Activated CD4-positive, alpha-beta T cell treated with anti-CD3 and anti-CD28 coated beads, Interleukin-2, amount 10 ng/mL, durations not matched to agents 24 days and 14 days (primary cell): ENCODE measurements at regions not wholly inside any gene's neighbourhood (a gene's known extent, or its start where the extent isn't known, plus 50 kb on each side); places are given as distances from the start of the nearest gene placed in this dataset.

Experiments
- DNase-seq: peaks from one replicate; pipeline ENCODE4 v3.0.0; 2022
- H3K27ac Mint-ChIP-seq: one replicate; pipeline ENCODE4 v1.8.0; 2022; ENCODE audit warnings: mild to moderate bottlenecking, mixed read lengths
- H3K27me3 Mint-ChIP-seq: one replicate; pipeline ENCODE4 v1.8.0; 2022; ENCODE audit warnings: mixed read lengths
- H3K36me3 Mint-ChIP-seq: one replicate; pipeline ENCODE4 v1.8.0; 2022; ENCODE audit warnings: low read depth, mild to moderate bottlenecking, mixed read lengths
- H3K4me1 Mint-ChIP-seq: one replicate; pipeline ENCODE4 v1.8.0; 2021; ENCODE audit warnings: mixed read lengths
- H3K4me3 Mint-ChIP-seq: one replicate; pipeline ENCODE4 v1.8.0; 2022; ENCODE audit warnings: mild to moderate bottlenecking, moderate library complexity, mixed read lengths
- H3K9me3 Mint-ChIP-seq: one replicate; pipeline ENCODE4 v1.8.0; 2021; ENCODE audit warnings: mixed read lengths
- intact Hi-C: fragments of 100-400 bp; cut with micrococcal nuclease; formaldehyde crosslinking; loops from one replicate; pipeline ENCODE4 v1.15.1; 2023

DNA sequence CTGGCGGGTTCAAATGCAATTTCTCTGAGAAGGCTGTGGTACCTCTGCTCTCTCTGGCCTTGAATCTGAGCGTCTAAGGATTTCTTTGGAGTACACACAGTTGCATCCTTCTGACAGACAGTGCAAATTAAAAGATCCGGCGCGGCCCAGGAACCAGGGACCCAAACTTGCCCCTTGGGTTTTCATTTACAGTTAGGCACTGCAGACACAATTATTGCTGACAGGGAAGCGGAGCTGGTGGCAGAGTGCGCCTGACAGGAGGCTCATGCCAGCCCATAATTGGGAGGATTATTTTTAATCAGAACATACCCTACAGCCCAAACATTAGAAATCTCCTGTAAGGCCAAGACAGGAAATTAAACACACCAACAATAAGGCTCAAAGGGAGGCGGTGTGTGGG is 1023.4 kb upstream of the RBFOX1 start:
- Mint-ChIP-seq H3K36me3 (no peaks in the 10 kb centered on the region), H3K9me3 (peaks cover 6% of the 10 kb centered on the region), H3K4me3 (no peak overlapping the region), H3K27me3 (no peaks in the 10 kb centered on the region), H3K4me1 (no peaks in the 10 kb centered on the region), H3K27ac (no peak overlapping the region)
- intact Hi-C loops: no loop called here
- DNase-seq: no peak

- intact Hi-C loops: no loop called here
- Mint-ChIP-seq H3K27ac (no peak overlapping the region), H3K27me3 (no peaks in the 10 kb centered on the region), H3K36me3 (no peaks in the 10 kb centered on the region), H3K4me3 (no peak overlapping the region), H3K4me1 (no peaks in the 10 kb centered on the region), H3K9me3 (peaks cover 7% of the 10 kb centered on the region)
- DNase-seq: no peak
Observed at GRCh38 chr16:6308176-6308575, 1024.5 kb upstream of the RBFOX1 start.

DNA sequence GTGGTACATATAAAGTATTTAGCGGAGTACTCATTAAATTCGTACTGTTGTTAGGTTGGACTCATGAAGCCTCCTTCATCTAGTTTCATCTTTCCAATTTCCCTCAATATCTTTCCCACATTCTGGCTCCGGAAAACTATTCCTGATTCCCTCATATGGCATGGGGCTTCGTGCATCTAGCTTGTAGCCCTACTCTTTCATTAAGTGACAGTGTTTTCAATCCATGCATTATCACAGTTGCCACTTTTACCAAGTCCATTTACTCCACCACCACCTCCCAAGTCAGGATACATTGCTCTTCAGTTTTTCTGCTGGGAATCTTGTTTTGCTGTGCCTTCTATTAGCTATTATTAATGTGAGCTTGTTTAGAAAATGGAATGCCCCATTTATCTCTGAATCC is 1032.1 kb upstream of the RBFOX1 start:
- Mint-ChIP-seq H3K36me3 (no peaks in the 10 kb centered on the region), H3K4me3 (no peak overlapping the region), H3K9me3 (peaks cover 7% of the 10 kb centered on the region), H3K27ac (no peak overlapping the region), H3K4me1 (no peaks in the 10 kb centered on the region), H3K27me3 (no peaks in the 10 kb centered on the region)
- intact Hi-C loops: no loop called here
- DNase-seq: no peak

DNA sequence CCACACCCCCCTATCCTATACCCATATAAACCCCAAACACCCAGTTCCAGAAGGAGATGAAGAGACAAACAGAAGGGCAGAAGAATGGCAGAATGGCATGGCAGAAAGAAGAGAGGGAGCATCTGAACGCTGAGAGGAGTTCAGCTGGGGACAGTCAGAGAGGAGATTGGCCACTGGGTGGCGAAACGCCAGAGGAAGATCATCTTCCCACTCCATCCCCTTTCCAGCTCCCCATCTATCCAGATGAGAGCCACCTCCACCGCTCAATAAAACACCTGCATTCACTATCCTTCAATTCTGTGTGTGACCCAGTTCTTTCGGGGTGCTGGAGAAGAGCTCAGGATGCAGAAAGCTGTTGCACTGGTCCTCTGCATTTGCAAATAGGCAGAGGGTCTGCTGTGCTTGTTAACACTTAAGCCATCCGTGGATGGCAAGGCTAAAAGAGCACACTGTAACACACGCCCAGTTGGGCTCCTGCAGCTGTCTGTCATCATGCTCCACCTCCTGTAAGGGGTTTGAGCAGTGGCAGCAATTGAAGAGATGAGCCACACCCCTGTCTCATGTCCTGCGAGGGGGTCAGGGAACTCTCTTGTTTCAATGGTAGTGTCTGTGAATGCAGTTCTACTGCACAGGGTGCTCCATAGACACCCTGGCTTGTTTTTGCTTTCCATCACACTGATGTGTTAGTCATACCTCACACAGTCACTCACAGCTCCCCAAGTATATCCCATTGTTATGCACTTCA is 1034.8 kb upstream of the RBFOX1 start:
- no peak overlapping the region for H3K4me3 Mint-ChIP-seq
- DNase-seq: no peak
- no peak overlapping the region for H3K27ac Mint-ChIP-seq
- intact Hi-C loops: no loop called here
- no peaks in the 10 kb centered on the region for H3K27me3 Mint-ChIP-seq
- no peaks in the 10 kb centered on the region for H3K36me3 Mint-ChIP-seq
- peaks cover 7% of the 10 kb centered on the region for H3K9me3 Mint-ChIP-seq
- no peaks in the 10 kb centered on the region for H3K4me1 Mint-ChIP-seq

DNA sequence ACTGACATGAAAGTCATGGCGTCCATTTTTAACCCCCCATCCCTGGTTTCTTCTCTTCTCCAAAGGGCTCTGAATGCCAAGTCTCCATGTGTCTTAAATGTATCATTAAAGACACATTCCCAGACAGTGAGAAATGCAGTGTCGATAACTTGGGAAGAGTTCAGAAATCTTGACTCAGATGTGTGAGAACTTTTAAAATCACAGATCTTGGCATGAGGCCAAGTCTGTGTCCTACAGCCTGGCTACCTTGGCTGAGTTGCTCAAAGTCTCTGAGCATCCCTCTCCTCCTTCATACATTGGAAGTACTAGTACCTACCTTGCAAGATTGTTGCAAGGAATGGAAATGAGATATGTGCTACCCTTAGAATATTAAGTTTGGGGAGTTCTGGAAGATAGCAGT is 1046.5 kb upstream of the RBFOX1 start:
- Mint-ChIP-seq H3K36me3 (no peaks in the 10 kb centered on the region), H3K9me3 (peaks cover 10% of the 10 kb centered on the region), H3K4me1 (no peaks in the 10 kb centered on the region), H3K4me3 (no peak overlapping the region), H3K27ac (no peak overlapping the region), H3K27me3 (no peaks in the 10 kb centered on the region)
- intact Hi-C loops: no loop called here
- no peak for DNase-seq

DNA sequence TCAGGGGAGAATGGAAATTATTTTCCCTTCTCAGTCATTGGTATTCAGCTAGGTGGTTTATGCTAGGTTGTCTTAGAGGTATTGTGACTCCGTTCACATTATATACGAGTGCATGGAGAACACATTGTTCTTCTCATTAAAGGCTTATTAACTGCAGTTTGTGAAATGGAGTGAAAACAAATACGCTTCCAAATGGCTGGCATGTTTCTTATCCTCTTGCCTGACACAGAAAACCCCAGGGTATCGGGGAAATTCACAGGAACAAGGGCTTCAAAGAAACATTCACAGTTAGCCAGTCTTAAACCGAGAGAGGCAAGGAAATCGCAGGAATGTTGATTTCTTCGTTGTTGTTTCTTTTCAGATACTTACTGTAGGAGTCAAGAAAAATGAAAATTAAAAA is 1047.9 kb upstream of the RBFOX1 start:
- DNase-seq: no peak
- intact Hi-C loops: no loop called here
- H3K9me3 Mint-ChIP-seq: peaks cover 8% of the 10 kb centered on the region
- no peak overlapping the region for H3K4me3 Mint-ChIP-seq
- H3K27ac Mint-ChIP-seq: no peak overlapping the region
- no peaks in the 10 kb centered on the region for H3K27me3 Mint-ChIP-seq
- no peaks in the 10 kb centered on the region for H3K4me1 Mint-ChIP-seq
- H3K36me3 Mint-ChIP-seq: no peaks in the 10 kb centered on the region

GRCh38 chr16:6281994-6282393 is 1050.7 kb upstream of the RBFOX1 start:
- Mint-ChIP-seq H3K27ac (no peak overlapping the region), H3K27me3 (no peaks in the 10 kb centered on the region), H3K9me3 (peaks cover 9% of the 10 kb centered on the region), H3K4me1 (no peaks in the 10 kb centered on the region), H3K36me3 (no peaks in the 10 kb centered on the region), H3K4me3 (no peak overlapping the region)
- intact Hi-C loops: no loop called here
- no peak for DNase-seq

GRCh38 chr16:6281274-6281673 is 1051.4 kb upstream of the RBFOX1 start:
- no peak for DNase-seq
- intact Hi-C loops: no loop called here
- Mint-ChIP-seq H3K9me3 (peaks cover 9% of the 10 kb centered on the region), H3K27ac (no peak overlapping the region), H3K4me1 (no peaks in the 10 kb centered on the region), H3K27me3 (no peaks in the 10 kb centered on the region), H3K36me3 (no peaks in the 10 kb centered on the region), H3K4me3 (no peak overlapping the region)

DNA sequence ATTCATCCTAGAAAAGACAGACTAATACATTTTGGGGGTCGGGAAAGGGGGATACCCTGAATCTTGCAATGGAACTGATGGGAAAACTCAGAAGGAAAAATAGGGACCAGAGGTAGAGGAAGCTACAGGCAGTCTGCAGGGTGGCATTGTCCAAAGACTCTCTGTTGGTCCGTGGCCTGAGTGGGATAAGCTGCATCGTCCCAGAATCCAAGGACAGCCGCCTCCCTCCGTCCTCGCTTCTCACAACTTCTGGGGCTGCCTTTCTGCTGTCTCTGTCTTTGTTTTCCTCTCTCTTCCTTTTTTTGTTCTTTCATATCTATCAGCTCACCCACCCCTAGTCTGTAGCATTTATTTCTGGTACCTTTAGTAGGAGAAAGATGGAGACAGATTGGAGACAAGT is 1052.6 kb upstream of the RBFOX1 start:
- Mint-ChIP-seq H3K4me1 (no peaks in the 10 kb centered on the region), H3K27me3 (no peaks in the 10 kb centered on the region), H3K27ac (no peak overlapping the region), H3K36me3 (no peaks in the 10 kb centered on the region), H3K4me3 (no peak overlapping the region), H3K9me3 (peaks cover 3% of the 10 kb centered on the region)
- intact Hi-C loops: no loop called here
- DNase-seq: no peak

DNA sequence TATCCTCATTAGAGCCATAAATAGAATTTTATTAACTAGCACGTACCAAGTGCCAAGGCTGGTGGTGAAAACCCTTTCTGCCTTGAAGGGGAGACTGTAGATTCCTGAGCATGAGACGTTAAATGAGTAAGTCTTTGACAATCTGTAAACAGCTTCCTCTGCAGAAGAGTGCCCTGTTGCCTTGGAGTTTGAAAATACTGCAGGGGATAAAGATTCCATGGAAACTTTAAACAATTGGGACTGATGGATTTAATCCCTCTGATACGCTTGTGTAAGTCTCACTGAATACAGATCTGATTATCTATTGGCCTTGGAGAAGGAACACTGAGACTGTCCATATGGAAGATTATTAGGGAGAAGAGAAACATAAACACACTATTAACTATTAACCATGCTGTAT is 1053.4 kb upstream of the RBFOX1 start:
- H3K4me1 Mint-ChIP-seq: no peaks in the 10 kb centered on the region
- no peak overlapping the region for H3K4me3 Mint-ChIP-seq
- H3K27ac Mint-ChIP-seq: no peak overlapping the region
- no peaks in the 10 kb centered on the region for H3K36me3 Mint-ChIP-seq
- H3K9me3 Mint-ChIP-seq: peaks cover 7% of the 10 kb centered on the region
- intact Hi-C loops: no loop called here
- no peak for DNase-seq
- H3K27me3 Mint-ChIP-seq: no peaks in the 10 kb centered on the region

DNA sequence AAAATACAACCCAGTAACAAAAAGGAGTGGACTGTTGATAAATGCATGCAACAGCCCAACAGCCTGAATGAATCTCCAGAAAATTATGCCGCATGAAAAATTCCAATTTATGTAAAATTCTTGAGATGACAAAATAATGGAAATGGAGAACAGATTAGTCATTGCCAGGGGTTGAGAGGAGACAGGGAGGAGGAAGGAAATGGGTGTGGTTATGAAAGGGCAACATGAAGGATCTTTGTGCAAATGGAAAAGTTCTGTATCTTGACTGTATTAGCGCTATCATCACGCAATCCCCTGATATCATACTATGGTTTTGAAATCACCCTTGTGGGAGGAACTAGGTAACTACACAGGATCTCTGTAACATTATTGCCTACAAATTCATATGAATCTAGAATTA is 1058.3 kb upstream of the RBFOX1 start:
- intact Hi-C loops: no loop called here
- no peak for DNase-seq
- no peak overlapping the region for H3K4me3 Mint-ChIP-seq
- H3K27ac Mint-ChIP-seq: no peak overlapping the region
- no peaks in the 10 kb centered on the region for H3K4me1 Mint-ChIP-seq
- H3K9me3 Mint-ChIP-seq: peaks cover 8% of the 10 kb centered on the region
- H3K36me3 Mint-ChIP-seq: no peaks in the 10 kb centered on the region
- no peaks in the 10 kb centered on the region for H3K27me3 Mint-ChIP-seq

DNA sequence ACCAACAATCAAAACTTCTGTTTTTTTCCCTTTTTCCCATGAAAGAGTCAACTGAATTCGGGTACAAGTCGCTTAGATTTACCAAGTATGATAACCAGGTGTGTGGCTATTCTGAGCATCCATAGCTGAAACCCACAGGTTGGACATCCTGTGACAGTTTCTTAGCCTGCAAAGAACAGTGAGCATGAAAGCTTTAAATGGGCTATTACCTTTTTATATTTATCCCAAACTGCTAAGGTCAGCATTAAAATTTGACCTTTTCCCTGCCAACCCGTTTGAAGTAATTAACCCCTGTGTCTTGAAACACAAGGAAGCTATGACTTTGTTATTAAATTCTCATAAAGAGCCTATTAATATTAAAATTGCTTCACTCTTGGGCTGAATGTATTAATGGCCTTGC is 1065.0 kb upstream of the RBFOX1 start:
- intact Hi-C loops: no loop called here
- H3K4me3 Mint-ChIP-seq: no peak overlapping the region
- peaks cover 2% of the 10 kb centered on the region for H3K36me3 Mint-ChIP-seq
- H3K9me3 Mint-ChIP-seq: peaks cover 10% of the 10 kb centered on the region
- no peaks in the 10 kb centered on the region for H3K27me3 Mint-ChIP-seq
- no peak for DNase-seq
- H3K27ac Mint-ChIP-seq: no peak overlapping the region
- no peaks in the 10 kb centered on the region for H3K4me1 Mint-ChIP-seq

DNA sequence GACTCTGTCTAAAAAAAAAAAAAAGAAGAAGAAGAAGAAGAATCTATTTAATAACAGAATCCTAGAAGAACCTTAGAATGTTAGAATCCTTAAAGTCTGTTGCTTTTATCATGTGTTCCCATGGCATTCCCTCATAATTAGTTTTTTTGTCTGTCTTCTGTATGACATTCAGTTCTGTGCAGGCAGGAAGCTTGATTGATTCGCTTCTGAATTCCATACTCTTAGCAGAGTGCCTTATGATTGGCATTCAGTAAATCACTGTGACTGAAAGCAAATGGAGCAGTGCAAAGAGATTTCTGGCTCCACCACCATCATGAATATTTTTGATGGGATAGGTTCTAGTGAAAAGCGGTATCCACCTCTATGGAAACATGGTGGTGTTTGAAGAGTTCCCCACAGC is 1065.9 kb upstream of the RBFOX1 start:
- Mint-ChIP-seq H3K27ac (no peak overlapping the region), H3K27me3 (no peaks in the 10 kb centered on the region), H3K4me3 (no peak overlapping the region), H3K4me1 (no peaks in the 10 kb centered on the region), H3K36me3 (peaks cover 2% of the 10 kb centered on the region), H3K9me3 (peaks cover 10% of the 10 kb centered on the region)
- intact Hi-C loops: no loop called here
- no peak for DNase-seq

DNA sequence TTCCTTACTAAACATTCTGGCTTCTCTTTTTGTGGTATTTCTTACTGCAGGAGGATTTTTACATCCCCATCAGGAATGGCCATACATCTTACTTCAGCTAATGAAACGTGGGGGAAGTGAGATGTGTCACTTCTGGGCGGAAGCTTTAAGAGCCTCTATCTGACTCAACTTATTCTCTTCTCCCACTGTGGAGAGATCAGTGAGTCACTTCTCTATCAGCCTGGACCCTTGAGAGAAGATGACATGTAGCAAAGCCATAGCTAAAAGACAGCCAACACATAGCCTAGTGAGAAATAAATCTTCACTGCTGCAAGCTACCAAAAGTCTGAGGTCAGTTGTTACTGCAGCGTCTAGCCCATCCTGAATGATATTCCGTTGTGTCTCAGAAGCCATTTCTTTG is 1066.7 kb upstream of the RBFOX1 start:
- Mint-ChIP-seq H3K27ac (no peak overlapping the region), H3K4me3 (no peak overlapping the region), H3K27me3 (no peaks in the 10 kb centered on the region), H3K4me1 (no peaks in the 10 kb centered on the region), H3K36me3 (peaks cover 2% of the 10 kb centered on the region), H3K9me3 (peaks cover 10% of the 10 kb centered on the region)
- no peak for DNase-seq
- intact Hi-C loops: no loop called here

- H3K9me3 Mint-ChIP-seq: peaks cover 24% of the 10 kb centered on the region
- H3K27ac Mint-ChIP-seq: no peak overlapping the region
- no peaks in the 10 kb centered on the region for H3K36me3 Mint-ChIP-seq
- H3K4me3 Mint-ChIP-seq: no peak overlapping the region
- H3K4me1 Mint-ChIP-seq: no peaks in the 10 kb centered on the region
- H3K27me3 Mint-ChIP-seq: no peaks in the 10 kb centered on the region
- intact Hi-C loops: no loop called here
- DNase-seq: no peak
Observed at GRCh38 chr16:6258056-6258455, 1074.6 kb upstream of the RBFOX1 start.
